Fibroblast of peridontal ligament (primary cell): ENCODE measurements at regions not wholly inside any gene's neighbourhood (a gene's known extent, or its start where the extent isn't known, plus 50 kb on each side); places are given as distances from the start of the nearest gene placed in this dataset.

Source experiments
- DNase-seq: peaks from one replicate; pipeline ENCODE4 v3.0.0-alpha.2; 2010; ENCODE audit errors: extremely low read depth

- DNase-seq = no peak
Observed at GRCh38 chr9:1490341-1491232, 440.4 kb downstream of the DMRT2 start.

- no peak for DNase-seq
Observed at GRCh38 chr9:1492156-1492555, 442.0 kb downstream of the DMRT2 start.

- DNase-seq = no peak
Observed at GRCh38 chr9:1495282-1496030, 445.3 kb downstream of the DMRT2 start.

- DNase-seq = no peak
Observed at GRCh38 chr9:1505489-1505888, 455.3 kb downstream of the DMRT2 start.

GRCh38 chr9:1510712-1511111 is 460.6 kb downstream of the DMRT2 start:
- DNase-seq = no peak

GRCh38 chr9:1513105-1513504 is 462.9 kb downstream of the DMRT2 start:
- DNase-seq = no peak

DNA sequence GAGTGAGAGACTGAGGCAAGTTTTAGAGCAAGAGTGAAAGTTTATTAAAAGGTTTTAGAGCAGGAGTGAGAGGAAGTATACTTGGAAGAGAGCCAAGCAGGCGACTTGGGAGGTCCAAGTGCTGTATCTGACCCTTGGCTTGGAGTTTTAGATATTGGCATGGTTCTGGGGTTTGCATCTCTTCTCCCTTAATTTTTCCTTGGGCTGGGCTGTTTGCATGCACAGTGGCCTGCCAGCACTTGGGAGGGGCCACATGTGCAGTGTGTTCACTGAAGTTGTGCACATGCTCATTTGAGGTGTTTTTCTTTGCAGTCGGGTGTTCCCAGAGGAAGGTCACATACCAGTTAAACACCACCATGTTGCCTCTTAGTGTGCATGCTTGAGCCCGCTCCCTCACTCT is 464.1 kb downstream of the DMRT2 start:
- DNase-seq = no peak

DNA sequence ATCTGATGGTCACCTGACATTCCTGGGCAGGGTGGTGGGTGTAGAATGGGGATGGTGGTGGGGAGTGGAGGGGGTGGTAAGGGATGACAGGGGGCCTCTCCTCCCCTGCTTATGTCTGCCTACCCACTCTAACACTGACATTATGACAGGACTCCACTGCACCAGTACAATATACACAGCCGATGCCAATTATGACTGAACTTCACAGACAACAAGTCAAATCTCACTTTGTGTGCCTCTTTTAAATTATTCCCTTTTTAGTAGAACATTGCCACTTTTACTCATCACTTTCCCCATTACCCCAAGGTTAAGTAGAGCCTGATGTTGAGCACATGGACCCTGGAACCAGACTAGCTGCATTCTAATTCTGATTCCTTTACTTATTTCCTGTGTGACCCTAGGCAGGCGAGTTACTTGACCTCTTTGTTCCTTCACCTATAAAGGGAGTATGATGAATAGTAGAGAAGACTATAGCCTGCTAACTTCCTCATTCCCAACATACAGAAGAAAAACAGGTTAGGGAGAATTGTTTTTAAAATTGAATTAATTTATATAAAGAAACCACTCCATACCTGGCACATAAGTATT is 464.7 kb downstream of the DMRT2 start:
- DNase-seq = no peak

GRCh38 chr9:1515557-1515956 is 465.4 kb downstream of the DMRT2 start:
- no peak for DNase-seq

GRCh38 chr9:1521547-1521946 is 471.4 kb downstream of the DMRT2 start:
- no peak for DNase-seq

DNA sequence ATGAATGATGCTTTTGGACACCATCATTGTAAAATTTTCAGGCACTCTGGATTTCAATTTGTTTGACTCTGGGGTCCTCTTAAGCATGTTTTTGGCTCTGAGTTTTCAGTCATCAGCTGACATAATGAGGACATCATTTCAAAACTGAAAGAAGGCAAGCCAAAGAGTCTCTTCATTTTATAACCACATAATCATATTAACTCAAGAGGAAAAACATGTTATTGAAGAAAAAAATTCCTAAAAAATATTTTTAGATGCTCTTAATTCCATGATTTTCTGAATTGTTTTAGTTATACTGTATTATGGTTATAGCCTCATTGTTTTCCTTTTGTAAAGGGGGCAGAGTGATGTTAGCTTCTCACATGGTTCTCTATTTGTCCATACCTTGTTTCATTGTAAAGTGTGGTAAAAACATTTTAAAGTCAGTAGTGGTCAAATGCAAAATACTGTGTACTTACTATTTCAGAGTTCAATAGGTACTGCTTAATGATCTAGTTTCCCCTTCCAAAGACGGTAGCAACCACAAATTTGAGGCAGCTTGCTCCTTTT is 472.1 kb downstream of the DMRT2 start:
- DNase-seq = no peak

DNA sequence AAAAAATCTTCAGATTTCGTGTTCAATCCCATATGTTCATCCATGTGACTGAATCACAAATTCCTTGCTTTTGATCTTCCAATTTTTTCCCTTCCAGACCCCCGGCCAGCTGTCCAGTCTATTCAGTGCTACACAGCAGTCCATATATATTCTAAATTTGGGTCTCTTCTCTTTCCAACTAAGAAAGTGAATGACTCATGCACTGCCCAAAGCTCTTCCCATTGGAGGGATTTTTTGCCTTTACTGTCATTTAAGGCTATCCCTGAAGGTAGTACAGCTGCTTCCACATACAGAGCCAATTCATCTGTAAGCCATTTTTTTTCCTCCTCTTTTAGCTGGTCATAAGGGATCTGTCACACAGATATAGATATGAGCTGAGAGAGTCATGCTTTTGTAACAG is 478.3 kb downstream of the DMRT2 start:
- no peak for DNase-seq

- DNase-seq = no peak
Observed at GRCh38 chr9:1530696-1531095, 480.5 kb downstream of the DMRT2 start.

GRCh38 chr9:1531424-1531823 is 481.3 kb downstream of the DMRT2 start:
- no peak for DNase-seq

- no peak for DNase-seq
Observed at GRCh38 chr9:1532171-1532570, 482.0 kb downstream of the DMRT2 start.

DNA sequence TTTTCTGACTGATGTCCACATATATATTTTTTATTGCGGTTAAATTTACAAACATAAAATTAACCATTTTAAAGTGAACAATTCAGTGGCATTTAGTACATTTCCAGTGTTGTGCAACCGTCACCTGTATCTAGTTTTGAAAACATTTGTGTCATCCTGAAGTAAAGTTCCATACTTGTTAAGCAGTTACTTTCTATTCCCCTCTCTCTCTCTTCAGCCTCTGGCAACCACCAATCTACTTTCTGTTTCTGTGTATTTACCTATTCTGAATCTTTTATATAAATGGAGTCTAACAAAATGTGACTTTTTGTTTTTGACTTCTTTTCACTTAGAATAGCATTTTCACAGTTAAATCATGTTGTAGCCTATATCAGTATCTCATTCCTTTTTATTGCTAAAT is 480.1 kb upstream of the SMARCA2 start:
- no peak for DNase-seq

GRCh38 chr9:1535599-1535998 is 479.5 kb upstream of the SMARCA2 start:
- no peak for DNase-seq

GRCh38 chr9:1536522-1537170 is 478.5 kb upstream of the SMARCA2 start:
- DNase-seq = no peak

- DNase-seq = no peak
Observed at GRCh38 chr9:1538301-1538700, 476.8 kb upstream of the SMARCA2 start.

GRCh38 chr9:1539216-1539615 is 475.9 kb upstream of the SMARCA2 start:
- no peak for DNase-seq

DNA sequence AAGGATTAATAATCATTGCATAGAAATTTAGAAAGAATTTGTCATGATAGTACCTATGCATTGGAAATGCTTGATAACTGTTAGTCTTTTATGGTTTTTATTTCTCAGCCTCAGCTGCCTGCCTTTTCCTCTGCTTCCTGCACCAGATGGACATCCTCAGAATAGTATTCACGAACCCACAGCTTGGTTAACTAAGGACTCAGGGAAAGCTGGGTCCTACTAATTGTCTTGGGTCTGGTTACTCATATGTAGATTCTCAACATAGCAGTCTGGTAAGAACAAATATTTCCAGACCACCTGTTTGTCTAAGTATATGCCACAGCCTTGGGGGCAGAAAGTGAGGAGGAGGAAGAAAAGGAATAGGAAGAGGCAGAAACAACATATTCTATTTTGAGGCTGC is 464.5 kb upstream of the SMARCA2 start:
- DNase-seq = no peak
